Suppressor macrophage (primary cell): ENCODE measurements at regions not wholly inside any gene's neighbourhood (a gene's known extent, or its start where the extent isn't known, plus 50 kb on each side); places are given as distances from the start of the nearest gene placed in this dataset.
"Not testable (repeated sequence)": the region's sequence is repeated elsewhere in the genome, so short reads cannot be mapped to it uniquely, and the experiment has no call there.

Experiments used
- DNase-seq, 4 experiments: peaks; one replicate each; pipeline ENCODE4 v3.0.0-alpha.2; 2020 to 2022

DNA sequence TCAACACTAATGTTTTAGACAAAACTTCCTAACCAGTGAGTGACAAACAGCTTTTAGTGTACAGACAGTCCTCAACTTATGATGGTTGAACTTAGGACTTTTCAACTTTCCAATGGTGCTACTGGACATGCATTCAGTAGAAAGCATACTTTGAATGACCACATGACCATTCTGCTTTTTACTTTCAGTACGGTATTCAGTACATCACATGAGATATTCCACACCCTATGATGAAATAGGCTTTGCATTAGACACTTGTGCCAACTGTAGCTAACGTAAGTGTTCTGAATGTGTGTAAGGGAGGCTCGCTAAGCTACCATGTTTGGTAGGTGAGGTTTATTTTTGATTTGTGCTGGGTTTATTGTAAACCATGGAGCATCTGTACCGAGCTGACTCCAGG is 113.7 kb downstream of the WNT7A start:
- DNase-seq, result no peak

DNA sequence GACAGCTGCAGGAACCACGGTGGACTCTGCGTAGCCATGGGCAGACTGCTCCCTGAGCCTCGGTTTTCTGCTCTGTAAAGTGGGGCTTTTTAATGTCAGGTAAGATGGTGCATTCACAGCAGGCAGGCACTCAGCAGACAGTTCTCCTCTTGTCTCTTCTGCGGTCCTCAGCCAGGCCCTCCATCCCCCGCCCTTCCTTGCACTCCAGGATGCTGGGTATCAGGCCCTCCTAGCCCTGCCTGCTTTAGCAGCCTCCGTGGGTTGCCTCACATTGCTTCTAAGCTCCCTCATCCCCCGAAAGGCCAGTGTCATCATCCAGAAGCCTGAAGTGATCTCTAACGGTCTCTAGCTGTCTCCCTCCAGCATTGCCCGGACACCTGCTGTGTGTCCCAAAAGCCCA is 115.7 kb downstream of the WNT7A start:
- no peak for DNase-seq

- no peak for DNase-seq
These were observed 117.0 kb downstream of the WNT7A start for GRCh38 chr3:13762906-13763305.

DNA sequence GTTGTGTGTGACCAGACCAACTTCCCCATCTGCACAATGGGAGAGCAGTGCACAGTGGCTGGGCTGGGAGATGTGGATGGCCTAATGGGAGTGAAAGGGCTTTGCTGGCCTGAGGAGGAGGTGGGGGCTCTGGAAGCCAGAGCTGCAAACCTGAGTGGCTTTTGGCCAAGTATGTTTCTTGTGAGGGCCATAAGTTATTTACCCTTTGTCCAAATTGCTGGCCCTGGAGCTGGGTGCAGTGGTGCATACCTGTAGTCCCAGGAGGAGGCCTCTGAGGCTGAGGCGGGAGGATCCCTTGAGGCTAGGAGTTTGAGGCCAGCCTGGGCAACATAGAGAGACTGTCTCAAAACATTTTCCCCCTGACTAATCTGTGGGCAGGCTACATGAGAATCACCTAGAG is 129.1 kb downstream of the WNT7A start:
- peak in 2 of 4 experiments; percentile 1 to 28 for DNase-seq

DNA sequence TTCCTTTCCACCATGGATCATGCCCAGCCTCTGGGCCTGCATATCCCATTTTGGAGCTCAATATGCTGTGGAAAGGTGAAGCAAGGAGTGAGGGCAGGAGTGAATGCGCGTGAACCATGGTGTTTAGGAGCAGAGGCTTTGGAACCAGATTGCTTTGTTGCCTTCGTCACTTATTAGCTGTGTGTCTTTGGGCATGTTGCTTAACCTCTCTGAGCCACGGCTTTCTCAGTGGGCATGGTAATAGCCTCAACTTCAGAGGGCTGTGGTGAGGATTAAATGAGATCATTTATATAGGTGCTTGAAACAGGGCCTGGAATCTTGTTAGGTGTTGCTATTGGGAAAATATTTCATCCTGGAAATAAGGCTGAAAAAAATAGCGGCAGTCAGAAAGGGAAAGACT is 129.7 kb downstream of the WNT7A start:
- DNase-seq, result no peak

DNA sequence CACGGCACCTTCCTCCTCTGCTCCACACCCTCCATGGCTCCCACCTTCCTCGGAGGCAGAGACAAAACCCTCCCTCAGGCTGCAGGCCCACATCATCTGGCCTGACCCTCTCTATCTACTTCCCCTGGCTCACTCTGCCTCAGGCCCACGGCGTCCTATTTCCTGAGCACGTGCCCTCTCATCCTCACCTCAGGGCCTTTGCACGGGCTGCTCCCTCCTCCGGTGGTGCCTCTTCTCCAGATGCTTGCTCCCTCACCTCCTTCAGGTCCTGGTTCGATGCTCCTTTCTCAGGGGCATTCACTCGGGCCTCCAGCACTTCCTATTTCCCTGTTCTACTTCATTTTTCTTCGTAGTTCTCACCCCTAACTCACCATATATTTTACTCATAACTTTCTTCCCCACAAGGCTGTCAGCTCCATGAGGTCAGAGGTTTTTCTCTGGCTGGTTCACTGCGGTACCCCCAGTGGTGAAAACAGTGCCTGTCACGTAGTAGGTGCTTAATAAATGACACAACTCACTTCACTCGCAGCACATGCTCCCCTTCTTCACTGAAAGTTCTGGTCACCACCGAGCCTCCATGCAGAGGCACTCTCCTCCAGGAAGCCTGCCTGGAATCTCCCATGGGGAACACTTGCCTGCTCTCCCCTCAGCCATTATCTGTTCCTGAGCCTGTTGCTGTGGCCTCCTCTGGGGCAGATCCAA is 130.7 kb downstream of the WNT7A start:
- no peak for DNase-seq

DNA sequence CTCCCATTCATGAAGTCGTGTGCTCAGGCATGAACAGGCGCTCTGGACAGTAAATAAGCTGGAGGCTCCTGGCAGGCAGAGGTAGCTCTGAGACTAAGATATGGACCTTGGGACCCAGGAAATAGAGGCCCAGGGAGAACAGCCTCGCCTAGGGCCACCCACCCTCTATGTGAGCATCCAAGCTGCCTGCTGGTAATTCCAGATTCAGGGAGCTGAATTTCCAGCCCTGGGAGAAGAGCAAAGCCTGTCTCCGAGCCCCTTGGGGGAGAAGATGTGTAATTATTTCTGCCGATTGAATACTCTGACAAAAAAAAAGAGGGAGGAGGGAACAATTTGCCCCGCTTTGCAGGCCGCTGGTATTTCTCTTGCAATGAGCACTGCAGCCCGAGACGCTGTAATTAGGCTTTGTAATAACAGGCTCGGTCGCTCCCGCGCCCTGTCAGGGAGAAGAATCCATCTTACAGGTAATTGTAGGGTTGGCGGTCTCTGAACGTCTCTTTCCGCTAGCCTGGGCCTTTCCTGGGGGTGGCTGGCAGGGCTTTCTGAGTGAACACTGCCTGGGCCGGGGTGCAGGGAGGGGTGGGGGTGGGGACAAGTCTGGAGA is 131.5 kb downstream of the WNT7A start:
- DNase-seq, result no peak

DNA sequence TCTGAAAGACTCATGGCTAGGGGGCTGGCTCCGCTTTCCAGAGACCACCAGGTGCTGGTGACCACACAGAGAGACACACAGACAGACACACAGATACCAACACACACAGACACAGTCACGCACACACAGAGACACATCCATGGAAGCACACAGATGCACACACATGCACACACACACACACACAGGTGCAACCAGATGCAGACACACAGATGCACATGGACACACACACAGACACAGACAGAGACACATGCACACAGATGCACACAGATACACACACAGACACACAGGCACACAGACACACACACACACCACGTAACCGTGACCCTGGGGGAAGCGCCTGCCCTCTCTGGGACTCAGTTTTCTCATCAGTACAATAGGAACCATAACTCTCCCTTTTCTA is 132.2 kb downstream of the WNT7A start:
- DNase-seq, result no peak

DNA sequence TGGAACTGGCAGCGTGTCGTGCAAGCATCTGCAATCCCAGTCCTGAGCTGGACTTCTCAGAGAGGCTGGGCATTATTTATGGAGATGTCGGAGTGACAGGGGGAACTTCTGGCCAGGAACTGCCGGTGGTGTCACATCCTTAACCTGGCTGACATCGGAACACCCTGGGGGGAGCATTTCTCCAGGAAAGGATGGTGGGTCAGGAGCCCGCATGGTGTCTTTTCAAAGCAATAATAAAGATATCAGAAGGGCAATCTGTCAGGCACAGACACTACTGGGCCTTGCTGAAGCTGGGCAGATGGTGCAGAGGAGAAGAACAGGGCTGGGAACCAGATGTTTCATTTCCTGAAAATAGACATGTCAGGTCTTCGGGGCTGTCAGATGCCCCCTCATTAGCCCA is 133.5 kb downstream of the WNT7A start:
- DNase-seq, result no peak

GRCh38 chr3:13745636-13746035 is 134.2 kb downstream of the WNT7A start:
- DNase-seq, result no peak

DNA sequence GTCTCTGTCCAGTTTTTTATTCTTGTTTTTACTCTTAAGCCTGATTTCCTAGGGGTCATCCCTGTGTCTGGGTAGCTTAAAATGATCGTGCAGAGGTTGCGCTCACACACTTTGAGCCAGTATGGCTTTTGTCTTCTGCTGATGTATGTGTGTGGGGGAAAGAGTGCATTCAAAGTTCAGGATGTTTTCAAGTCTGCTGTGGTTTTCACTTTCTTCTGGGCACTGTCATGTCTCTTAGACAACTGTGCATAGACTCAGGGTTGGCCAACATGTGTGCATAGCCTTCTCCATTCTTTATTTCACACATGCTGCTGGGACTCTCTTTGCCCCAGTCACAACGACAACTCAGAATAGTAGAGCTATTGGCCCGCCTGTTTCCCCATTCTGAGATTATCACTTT is 139.1 kb downstream of the WNT7A start:
- DNase-seq, result no peak

GRCh38 chr3:13733726-13734125 is 146.1 kb downstream of the WNT7A start:
- DNase-seq, result not testable (repeated sequence)

DNA sequence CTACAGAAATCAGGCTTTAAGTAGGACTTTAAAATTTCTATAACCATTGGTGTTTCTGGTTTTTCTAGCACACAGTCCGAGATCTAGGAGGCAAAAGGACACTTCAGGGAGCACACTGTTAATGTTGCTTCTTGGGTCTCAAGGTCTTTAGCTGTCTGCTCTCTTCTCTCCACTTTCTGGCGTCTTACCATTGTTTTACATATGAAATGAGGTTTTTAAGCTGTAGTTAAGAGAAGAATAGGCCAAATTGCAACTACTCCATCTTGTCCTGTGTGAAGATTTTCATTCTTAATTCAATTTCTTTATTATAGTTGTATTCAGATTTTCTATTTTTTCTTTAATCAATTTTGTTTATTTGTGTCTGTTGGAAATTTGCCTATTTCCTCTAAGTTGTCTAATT is 151.4 kb downstream of the WNT7A start:
- no peak for DNase-seq

DNA sequence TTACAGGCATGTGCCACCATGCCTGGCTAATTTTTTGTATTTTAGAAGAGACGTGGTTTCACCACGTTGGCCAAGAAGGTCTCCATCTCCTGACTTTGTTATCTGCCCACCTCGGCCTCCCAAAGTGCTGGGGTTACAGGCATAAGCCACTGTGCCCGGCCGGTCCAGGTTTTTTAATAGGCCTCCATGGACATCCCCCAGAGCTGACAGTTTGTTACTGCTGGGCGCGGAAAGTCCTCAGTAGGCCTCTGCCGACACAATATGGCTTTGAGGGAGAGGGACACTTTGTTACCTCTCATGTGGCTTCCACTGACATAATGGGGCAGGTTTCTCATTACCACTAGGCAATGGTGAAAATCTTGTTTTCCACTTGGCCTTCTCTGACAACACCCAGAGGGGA is 152.0 kb downstream of the WNT7A start:
- DNase-seq, result no peak

DNA sequence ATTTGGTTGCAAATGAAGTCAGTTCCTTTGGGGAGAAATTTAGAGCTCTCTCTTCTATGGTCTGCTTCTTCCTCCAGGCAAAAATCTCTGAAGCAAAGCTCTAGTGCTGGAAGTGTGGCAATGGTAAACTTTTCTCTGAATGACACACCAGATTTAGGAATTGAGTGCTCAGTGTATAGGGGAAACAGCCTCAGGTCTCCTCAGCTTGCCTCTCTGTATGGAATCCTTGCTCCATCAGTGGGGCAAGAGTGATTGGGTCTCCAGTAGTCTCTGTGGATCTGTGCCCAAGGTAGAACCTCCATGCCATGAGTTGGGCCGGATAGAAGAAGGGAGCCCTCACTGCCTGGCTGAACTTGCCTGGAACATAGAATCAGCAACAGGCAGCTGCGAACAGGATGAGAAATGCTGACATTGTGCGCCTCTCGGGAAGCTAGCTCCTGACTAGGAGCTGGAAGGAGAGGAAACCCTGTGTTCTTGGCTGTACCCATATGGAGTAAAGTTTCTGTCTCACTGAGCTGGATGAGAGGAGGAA is 156.1 kb downstream of the WNT7A start:
- no peak for DNase-seq

- DNase-seq, result no peak
These were observed 157.7 kb downstream of the WNT7A start for GRCh38 chr3:13722178-13722577.

DNA sequence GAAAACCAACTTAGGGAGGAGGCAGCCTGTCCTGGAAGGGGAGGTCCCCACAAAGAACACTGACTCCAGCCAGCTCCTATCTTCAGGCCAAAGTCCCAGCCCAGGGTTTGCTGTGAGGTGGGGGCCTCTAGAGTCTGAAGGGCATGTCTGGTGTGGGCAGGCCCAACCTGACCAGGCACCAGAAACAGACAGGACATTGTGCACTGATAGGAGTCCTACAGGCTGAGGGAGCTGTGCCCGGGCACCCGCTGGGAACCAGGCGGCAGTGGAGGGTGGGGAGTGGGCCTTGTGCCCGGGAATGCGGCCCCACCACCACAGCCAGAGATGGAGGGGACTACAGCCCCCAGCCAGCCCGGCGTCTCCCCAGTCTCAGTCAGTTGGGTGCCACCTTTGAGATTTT is 161.4 kb downstream of the WNT7A start:
- no peak for DNase-seq

DNA sequence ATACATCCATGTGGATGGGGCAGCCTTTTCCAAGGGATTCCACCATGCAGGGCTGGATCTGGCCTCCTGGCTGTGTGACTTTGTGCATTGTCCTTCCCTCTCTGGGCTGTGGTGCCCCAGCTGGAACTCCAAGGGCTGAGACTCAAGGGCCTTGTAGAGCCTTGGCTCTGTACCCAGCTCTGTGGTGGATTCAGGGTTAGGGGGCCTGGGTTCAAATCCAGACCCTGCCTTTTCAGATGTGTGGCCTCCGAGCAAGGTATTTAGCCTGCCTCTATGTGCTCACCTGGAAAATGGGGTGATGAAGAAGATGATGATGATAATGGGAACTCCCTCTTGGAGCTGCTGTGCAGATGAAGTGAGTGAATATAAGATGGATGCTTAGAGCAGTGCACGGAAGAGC is 161.9 kb downstream of the WNT7A start:
- DNase-seq, result no peak

DNA sequence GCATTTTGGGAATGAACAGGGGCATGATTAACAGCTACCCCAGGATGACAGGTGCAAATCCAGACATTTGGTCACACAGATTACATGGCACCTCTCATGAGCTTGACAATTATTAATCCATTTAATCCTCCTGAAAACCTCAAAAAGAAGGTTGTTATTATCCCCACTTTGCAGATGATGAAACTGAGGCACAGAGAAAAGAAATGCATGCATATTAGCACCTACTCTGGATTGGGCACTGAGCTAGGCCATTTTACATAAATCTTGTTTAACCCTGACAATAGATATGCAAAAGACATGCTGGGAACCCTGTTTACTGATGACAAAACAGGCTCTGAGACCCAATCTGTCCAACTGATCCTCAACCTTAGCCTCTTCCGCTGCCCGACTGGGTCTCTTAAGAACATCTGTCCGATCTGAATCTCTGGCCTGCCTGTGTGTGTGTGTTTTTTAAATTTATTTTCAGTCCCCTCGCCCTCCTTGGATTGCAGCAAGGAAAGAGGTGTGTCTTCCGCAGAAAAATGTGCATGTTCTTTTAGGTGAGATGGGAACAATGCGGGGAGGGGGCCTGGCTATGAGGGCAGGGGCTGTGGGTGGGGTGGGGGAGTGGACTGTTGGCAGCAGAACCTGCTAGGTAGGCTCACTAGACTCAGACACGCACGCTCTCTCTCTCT is 162.5 kb downstream of the WNT7A start:
- DNase-seq, result no peak

DNA sequence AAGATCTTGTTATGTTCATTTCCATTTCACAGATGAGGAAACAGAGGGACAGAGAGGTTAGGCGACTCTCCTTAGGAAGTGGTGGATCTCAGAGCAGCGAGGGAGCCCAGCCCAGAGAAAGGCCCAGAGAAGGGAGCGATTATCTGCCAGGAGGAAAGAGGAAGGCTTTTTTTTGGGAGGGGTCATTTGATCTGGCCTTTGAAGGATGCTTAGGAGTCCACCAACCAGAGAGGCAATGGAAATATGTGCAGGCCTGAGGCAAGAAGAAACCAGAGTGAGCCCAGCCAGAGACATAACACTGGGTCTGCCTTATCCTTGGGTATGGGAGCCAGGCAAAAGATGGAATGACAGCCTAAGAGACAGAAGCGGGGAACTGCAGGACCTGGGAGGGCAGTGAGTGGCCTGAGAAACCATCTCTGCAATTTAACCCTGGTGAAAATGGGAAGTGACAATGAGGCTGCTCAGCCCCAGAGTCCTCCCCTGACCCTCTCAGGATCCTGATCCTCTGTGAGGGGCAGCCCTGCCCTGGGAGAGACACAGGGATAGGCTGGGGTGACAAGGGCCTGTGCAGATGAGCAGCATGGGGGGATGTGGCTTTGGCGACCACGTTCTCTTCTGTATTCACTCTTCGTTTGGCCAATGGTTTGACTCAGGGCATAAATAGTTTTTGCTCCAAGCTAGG is 163.2 kb downstream of the WNT7A start:
- DNase-seq, result no peak

DNA sequence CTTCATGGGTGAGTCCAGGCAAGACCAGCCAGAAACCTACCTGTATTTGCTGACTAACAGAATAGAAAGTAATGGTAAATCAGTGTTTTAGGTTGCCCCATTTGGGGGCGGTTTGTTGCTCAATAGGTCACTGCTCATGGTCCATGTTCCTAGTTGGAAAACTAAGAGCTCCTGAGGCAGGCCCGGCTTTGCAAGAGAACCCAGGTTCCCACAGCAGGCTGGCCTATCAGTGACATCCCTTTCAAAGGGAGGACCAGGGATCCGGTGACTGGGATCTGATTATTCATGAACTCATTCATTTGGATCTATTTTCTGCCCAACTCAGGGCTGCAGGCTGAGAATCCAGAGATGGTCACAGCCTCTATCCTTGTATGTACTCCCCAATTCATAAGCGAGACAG is 163.9 kb downstream of the WNT7A start:
- no peak for DNase-seq

DNA sequence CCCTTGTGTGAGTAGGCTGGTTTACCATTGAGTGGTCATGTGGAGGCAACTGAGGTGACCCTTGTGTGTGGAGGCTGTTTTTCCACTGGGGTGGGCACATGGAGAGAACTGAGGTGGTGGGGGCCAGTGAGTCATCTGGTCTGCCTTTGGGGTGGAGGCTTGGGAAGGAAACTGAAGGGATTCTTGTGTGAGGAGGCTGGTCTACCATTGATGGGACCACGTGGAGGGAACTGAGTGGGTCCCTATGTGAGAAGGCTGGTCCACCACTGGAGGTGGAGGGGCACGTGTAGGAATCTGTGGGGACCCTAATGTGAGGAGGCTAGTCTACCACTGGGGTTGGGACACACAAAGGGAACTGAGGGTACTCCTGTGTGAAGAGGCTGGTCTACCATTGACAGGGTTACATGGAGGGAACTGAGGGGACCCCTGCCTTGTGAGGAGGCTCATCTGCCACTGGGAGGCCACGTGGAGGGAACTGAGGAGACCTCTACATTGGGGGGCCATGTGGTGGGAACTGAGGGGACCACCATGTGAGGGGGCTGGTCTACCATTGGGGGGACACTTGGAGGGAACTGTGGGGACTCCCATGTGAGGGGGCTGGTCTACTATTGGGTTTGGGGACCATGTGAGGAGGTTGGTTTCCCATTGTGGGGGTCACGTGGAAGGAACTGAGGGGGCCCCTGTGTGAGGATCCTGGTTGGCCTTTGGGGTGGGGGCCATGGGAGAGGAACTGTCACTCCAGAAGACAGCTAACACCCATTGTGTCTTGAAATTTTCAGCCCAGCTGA is 164.5 kb downstream of the WNT7A start:
- DNase-seq, result no peak
